GM18502 (cell line): ENCODE measurements at regions not wholly inside any gene's neighbourhood (a gene's known extent, or its start where the extent isn't known, plus 50 kb on each side); places are given as distances from the start of the nearest gene placed in this dataset.
A peak's percentile ranks its signal among the peaks of the same experiment; 100 is the strongest.

ENCODE experiments used
- ATAC-seq: cut with Tn5 transposase; IDR thresholded peaks from one replicate; pipeline ENCODE4 v1.9.1; 2021; ENCODE audit warnings: mild to moderate bottlenecking; ENCODE audit not compliant: unreplicated experiment, poor library complexity

GRCh38 chr15:92565351-92566125 is 90.0 kb downstream of the FAM174B start:
- no peak for ATAC-seq

DNA sequence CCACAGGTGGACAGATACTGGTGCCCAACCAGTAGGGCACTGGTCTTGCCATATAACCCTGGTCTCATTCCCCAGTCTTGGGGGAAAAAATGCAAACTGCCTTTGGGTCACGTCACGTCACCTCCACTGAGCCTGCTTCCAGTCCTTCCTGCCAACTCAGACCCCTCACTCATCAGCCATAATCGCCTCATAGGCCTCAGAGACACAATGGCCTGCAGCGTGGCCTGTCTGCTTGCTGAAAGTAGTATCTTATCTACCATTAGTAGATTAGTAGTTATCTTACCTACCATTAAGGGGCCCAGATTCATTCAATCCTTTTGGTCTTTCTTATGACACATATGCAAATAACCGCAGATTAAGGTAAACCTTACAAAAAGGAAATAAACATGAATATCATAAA is 93.8 kb downstream of the FAM174B start:
- ATAC-seq, result no peak

- no peak for ATAC-seq
Observed at GRCh38 chr15:92553317-92553716, 102.3 kb downstream of the FAM174B start.

GRCh38 chr15:92545996-92546395 is 109.6 kb downstream of the FAM174B start:
- ATAC-seq, result no peak

GRCh38 chr15:92541291-92542200 is 114.0 kb downstream of the FAM174B start:
- no peak for ATAC-seq

DNA sequence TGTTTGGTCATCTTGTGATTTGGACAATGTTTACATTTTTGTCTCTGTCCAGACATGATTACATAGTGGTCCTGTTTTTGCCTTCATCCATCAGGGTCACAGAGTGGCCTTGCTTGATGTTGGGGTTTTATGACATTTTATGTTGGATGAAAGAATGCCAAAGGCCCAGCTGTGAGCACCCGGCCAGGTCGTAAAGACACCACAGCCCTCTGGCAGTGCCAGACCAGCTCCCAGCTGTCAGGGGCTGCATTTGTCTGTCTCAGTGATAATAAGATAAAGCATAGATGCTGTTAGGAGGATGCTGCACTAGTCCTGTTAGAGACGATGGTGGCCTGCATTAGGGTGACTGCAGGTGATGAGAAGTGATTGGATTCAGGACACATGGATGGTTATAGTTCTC is 117.5 kb downstream of the FAM174B start:
- no peak for ATAC-seq

GRCh38 chr15:92533298-92533697 is 122.3 kb downstream of the FAM174B start:
- ATAC-seq, result no peak

GRCh38 chr15:92531406-92531805 is 124.2 kb downstream of the FAM174B start:
- ATAC-seq, result no peak

- no peak for ATAC-seq
Observed at GRCh38 chr15:92528736-92529135, 126.8 kb downstream of the FAM174B start.

- ATAC-seq, result no peak
Observed at GRCh38 chr15:92527197-92527596, 128.4 kb downstream of the FAM174B start.

GRCh38 chr15:92525758-92526245 is 129.8 kb downstream of the FAM174B start:
- no peak for ATAC-seq

DNA sequence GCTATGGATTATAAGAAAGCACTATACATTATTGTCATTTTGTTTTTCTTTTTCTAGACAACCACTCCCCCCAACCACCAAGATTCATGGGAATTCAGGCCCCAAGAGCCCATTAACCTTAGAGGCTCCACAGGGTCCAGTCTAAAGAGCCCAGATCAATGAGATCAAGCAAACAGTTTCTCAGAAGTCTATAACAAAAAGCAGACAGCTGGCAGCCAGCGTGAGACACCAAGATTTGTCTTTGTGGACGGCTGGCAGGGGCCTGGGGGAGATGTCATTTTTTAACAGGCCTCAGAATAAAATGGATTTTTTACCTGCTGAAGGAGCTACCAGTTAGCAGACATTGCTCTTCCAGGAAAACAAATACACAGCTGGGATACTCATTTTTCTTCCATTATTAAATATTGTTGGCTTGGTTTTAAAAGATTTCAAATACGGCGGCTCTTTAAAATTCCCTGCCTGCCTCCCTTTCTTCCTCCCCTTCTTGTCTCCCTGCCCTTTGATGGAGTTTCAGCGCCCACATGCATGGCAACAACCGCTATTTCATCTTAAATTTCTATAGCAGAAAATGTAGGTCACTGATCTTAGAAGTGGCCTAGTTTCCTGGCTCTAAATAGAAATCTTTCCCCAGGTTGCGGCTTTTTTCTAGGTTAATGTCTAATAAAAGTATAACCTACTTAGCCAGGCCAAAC is 130.6 kb downstream of the FAM174B start:
- ATAC-seq, result no peak

DNA sequence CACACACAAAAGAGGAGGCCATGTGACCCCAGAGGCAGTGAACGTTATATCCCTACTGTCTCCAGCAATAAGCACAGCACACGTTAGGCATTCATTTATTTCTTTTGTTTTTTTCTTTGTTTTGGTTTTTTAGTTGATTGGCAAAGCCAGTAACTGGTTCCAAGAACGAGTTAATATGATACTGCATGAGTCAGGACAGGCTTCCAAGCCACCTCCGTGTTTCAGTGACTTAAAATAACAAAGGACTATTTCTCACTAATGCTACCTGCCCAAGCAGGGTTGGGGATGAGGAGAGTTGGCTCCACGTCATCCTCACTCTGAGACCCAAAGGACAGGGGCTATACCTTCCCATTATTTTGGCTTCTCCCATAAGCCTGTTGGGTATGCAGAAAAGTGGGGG is 130.5 kb downstream of the ST8SIA2 start:
- ATAC-seq, result no peak

DNA sequence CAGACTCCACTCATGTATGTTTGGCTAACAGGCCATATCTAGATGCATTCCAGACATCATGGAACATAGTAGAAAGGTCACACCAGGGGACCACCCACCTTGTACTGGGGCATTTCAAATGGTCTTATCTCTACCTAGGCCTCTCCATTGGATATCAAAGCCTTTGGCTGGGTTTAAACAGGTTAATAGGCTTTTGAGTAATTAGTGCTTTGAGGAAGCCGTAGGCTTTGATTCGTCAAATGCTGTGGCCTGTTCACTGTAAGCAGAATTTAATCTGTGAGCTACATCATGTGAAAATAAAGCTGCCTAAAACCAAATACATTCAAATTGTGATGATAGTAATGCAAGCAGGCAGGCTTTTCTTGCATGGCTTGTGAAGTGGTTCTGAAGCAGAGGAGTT is 129.5 kb downstream of the ST8SIA2 start:
- ATAC-seq, result no peak

- peak; percentile 97 for ATAC-seq
Observed at GRCh38 chr15:92521624-92522008, 127.9 kb downstream of the ST8SIA2 start.

DNA sequence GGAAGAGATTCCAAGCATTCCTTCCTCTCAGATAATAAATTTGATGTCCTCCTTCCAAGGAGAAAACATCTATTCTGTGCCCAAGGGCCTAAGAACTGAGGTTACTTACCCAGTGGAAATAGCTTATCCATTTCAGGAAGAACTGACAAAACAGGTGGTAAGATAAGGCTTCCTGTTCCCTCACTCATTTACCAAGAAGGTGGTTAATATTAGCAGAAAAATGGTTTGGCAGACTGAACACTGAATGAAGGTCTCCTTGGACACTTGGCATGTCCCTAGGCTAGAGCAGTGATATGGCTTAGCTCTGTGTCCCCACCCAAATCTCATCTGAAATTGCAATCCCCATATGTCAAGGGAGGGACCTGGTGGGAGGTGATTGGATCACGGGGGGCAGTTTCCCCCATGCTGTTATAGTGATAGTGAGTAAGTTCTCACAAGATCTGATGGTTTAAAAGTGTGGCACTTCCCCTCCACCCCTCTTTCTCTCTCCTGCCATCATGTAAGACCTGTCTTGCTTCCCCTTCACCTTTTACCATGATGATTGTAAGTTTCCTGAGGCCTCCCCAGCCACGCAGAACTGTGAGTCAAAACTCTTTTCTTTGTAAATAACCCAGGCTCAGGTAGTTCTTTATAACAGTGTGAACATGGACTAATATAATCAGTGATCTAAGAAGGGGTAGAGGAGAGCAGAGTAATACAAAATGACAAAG is 127.4 kb downstream of the ST8SIA2 start:
- peak; percentile 36 for ATAC-seq

DNA sequence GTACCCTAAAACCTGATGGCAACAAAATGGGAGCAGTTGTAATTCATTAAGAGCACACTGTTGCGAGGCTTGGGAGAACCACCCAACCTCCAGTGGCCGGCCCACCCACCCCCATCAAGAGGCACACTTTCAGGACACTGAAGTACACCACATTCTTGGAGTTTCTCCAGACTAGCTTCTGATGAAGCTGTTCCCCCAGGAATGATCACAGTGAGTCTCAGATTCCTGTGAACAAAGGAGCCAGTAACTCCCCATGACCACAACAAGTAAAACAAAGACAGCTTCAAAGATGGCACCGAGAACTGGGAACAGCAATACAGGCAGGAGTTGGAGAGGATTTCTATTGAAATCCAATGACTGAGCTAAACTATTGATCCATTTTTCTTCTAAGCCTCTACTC is 126.0 kb downstream of the ST8SIA2 start:
- ATAC-seq, result no peak
